ELR (cell line): ENCODE measurements at regions not wholly inside any gene's neighbourhood (a gene's known extent, or its start where the extent isn't known, plus 50 kb on each side); places are given as distances from the start of the nearest gene placed in this dataset.

Experiments
- DNase-seq: peaks from one replicate; pipeline ENCODE4 v3.0.0-alpha.2; 2015; ENCODE audit warnings: low read depth

DNA sequence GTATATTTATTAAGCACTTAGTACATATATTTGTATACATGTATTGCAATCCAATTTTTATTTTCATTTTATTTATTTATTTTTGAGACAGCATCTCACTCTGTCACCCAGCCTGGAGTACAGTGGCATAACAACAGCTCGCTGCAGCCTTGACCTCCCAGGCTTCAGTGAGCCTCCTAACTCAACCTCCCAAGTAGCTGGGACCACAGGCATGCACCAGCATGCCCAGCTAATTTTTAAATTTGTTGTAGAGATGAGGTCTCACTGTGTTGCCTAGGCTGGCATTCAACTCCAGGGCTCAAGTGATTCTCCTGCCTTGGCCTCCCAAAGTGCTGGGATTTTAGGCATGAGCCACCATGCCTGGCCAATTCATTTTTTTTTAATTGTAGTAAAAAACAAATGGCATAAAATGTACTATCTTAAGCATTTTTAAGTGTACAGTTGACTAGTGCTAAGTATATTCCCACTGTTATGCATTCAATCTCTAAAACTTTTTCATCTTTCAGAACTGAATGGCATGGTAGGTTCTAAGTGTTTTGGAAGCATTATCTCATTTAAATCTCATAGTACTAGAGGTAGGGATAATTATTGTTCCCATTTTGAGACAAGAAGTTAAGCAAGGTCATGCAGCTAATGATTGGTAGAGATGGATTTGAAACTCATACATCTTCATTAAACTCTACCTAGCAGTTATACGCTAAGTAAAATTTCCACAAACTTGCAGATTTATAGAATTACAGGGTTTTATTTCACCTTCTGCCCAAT is 264.0 kb upstream of the NFE2L3 start:
- no peak for DNase-seq

DNA sequence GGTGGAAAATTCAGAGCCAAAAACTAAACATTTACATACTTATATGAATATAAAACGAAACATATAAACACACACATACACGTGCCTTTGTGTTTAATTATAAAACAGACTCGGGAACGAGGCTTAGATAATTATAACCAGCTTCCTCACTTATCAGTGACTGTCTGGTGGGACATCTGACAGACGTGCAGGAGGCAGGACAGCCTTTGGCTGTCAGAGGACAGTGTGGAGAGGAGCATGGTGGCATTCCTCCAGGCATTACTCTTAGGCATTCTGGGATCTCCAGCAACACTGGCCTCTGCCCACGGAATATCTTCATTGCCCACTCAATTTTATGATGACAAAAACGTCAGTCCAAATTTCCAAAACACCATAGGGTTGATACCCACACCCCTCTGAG is 262.2 kb upstream of the NFE2L3 start:
- no peak for DNase-seq

DNA sequence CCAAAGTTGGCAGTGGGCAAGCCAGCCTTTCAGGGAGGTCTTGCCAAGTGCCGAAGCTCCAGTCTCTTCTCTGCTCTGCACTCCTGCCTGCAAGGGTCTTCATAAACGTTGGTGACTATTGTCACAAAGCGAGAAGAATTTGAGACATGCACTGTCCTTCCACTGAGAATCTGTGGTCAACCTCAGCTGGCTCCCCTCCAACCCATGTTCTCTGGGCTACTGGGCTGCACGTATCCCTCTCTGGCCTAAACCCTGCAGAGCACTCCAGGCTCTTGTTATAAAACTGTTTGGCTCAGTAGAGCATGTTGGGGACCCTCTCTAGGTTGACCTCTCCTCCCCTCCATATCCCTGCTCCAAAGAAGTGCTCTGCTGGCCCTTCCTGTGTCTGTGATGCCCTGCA is 260.4 kb upstream of the NFE2L3 start:
- DNase-seq, result no peak

DNA sequence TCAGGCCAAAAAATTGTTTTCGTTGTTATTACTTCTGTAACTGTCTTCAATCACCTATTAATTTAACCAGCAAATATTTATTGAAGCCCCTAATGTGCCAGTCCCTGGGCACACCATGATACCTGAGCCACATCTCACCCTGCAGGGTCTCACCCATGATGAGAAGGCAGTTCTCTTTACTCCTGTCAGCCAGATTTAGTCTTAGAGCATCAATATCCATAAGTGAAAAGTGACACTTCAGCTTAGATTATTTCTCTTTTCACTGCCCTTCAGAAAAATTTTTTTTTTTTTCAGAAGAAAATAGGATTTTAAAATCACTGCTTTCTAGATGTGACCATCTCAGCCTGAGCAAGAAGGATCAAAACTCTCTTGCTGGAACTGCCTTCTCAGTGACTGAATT is 258.6 kb upstream of the NFE2L3 start:
- DNase-seq, result no peak

DNA sequence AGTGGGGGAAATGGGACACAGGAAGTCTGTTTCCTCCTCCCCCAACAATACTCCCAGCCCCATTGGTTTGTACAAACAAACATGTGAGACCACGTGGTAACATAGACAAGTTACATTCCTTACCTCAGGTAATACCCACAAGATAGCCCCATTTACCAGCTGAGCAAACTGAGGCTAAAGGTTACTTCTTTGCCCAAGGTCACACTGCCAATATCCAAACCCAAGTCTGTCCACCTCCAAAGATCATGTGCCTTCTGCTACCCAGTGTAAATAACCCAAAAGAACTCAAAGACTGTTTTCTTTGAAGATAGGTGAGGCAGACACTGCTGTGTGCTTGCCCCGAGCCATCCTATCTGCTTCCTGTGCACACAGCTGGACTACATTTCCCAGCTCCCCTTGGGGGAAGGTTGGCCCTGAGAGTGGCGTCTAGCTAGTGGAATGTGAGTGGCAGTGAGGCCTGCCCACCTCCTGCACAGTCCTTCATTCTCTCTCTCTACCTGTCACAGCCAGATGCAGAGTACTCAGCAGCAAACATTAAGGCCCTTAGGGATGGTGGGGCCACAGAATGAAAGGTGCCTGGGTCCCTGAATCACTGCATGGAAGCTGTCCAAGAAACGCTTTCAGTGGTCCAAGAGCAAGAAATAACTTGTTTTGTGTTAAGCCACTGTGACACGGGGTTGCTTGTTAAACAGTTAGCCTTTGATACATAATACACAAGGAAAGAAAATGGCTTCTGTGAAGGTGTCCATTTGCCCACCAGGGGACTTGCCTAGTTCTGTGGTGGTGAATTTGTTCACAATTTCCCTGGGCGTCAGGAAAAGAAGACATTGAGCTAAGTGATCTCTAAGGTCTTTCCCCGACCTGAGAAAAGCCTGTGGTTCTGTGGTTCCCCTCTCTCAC is 257.7 kb upstream of the NFE2L3 start:
- peak; percentile 27 for DNase-seq

DNA sequence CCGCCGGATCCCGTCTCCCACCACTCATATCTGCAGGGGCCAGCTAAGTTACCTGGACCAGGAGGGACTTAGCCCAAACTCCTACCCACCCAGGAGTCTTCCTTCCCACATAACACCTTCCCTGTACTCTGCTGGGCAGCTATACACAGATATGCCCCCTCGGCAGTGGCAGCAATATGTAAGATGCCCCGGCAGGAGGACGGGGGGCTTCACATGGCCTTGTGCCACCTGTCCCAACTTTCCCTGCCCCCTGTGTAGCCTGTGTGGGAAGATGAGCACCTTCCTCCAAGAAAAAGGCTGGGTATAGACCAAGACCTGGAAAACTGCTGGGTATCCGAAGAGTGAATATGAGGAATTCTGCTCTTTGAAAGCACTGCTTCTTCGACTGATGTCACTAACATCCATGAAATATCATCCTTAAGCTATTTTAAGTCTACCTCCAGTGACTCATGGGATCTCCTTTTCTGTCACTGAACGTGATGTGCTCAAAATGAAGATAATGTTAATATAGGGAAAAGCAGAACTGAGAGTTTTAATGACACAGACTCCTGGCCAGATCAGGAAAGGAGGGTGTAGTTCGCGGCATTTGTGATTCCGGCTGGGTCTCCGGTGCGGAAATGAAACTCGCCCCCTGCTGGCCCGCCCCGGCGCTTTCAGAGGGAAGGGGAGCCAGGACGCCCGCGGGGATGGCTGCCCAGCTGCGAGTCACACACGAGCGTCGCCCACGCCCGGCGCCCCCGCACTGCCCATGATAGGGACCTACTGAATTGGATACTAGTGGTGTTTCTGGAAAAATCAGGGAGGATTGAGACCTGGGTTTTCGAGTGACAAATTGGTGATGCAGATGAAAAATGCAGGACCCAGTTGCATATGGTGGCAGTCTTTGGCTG is 256.9 kb upstream of the NFE2L3 start:
- DNase-seq, result peak; percentile 43

DNA sequence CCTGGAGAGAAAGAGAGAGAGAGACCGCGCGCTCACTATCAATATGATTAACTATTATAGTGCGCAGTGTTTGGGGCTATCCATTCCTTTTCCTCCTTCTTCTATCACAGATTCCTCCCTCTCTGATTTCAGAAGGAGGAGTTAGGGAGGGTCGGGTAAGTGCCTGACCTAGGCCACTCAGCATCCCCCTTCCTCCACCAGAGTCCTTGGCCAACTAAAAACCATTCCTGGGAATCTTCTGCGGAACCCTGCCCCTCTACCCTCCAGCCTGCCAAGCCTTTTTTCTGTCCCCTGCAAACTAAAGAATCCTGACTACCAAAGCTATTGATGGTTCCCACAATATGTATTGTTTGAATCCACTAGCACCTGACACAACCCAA is 256.2 kb upstream of the NFE2L3 start:
- DNase-seq, result no peak

DNA sequence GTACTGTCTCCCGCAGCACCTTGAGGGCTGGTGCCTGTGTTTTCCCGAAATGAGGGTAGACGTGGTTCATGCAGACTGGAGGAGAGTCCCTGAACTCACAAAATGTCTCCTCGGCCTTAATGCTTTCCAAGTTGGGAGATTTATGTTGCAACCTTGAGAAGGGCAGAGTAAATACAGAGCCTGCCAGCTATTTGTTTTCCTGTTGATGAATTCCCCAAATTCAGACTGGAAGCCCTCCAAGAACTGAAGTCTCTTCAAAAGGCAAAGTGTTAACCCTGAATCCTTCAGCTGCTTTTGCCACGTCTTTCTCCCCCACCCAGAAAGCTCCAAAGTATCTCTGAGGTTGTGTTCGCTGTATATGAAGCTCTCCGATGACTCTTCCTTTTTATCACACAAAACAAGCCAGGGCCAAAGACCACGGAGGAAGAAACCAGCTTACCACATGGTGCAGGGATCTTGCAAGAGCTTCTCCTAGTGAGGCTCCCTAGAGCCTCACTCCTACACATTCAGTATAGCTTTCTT is 254.7 kb upstream of the NFE2L3 start:
- no peak for DNase-seq

DNA sequence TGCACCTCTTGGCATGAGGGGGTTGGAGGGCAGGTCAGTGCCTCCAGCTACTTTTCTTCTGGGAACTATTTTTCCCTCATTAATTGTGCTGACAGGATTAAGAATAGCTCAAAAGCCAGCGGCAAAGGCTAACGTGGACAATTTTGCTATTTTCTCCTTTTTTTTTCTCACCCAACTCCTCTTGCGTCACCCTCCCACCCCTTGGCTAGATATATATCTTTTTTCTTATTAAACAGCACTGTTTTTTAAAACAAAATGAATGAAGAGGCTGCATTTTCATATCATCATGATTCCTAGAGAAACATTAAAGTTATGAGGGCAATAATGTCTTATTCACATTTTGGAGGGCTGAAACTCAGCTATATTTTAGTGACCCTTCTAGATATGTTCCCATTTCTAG is 251.8 kb upstream of the NFE2L3 start:
- DNase-seq, result no peak

DNA sequence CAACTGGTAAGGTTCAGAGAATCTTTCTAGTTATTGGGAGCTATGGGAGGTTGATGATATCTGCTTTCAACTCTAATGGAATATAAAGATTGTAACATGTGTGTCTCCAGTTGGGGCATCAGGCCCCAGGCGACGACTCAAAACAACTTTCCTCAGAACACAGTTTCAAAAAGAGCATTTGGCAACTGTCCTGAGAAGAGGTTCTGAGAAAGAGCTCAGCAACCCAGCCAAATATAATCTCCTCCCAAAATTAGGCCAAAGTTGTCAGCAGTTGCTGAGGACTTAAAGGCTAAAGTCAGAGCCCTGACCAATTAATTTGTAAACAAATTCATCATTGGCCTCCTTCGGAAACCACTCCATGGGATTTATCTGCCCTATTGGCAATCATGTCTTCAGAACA is 251.1 kb upstream of the NFE2L3 start:
- no peak for DNase-seq

DNA sequence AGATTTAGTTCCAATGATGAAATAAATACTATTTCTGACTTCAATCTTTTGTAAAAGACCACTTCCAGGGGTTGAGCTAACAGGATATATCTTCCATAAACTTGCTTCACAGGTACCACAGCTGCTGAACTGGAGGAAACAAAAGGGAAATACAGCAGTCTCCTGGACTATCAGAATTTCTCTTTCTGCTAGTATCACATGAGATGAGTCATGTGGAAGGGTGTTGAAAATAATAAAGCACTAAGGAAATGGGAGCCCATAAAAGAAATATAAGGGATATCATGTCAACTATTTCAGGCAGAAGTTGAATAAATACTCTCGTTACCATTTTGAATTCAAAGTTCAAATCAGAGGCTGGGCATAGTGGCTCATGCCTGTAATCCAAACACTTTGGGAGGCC is 250.3 kb upstream of the NFE2L3 start:
- DNase-seq, result no peak

DNA sequence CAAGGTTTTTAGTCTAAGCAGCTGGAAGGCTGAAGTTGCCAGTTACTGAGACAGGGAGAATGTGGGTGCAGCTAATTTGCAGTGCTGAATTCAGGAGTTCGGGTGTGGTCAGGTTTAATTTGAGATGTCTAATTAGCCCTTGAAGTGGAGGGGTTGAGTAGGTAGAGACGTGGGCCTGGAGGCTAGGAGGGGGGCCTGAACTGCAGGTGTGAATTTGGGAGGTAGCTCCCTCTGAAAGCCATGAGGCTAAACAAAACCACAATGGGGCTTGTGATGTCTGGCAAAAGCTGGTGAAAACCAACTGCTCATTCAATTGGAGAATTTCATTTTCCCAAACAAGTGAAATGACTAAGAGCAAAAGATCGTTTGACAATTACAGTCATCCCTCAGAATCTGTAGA is 246.0 kb upstream of the NFE2L3 start:
- no peak for DNase-seq

DNA sequence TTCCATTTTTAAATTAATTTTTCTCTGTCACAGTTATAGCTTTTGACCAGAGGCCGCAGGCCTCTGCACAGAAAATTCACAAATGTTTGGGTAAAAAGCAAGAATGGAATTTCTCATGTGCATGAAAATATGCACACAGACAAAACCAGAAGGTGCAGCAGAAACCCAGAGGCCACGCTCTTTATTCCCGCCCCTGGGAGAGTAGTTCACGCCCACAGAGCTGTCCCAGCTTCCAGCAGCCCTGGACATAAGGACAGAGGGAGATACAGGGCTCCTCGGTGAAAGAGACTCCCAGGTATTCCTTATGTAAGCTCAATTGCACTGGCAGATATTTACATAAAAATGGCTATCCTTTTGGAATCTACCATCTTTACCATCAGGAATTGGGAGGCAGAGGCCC is 245.2 kb upstream of the NFE2L3 start:
- no peak for DNase-seq

DNA sequence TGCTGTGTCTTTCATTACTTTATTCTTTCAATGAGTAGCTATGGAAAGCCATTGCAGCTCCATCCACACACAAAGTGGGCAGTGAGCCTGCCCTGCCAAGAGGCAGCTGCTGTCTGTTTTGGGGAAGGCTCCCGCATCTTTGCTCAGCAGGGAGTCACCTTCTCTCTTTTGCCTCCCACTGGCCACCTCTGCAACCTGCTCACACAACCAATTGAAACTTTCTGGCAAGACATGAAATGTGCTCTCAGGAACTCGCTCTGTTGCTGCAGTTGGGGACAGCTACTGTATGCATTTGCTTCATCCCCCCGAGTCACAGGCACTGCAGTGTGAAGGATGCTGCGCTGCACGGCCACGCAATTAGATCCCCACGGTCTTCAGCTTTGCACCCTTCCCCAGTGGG is 244.8 kb upstream of the NFE2L3 start:
- no peak for DNase-seq

DNA sequence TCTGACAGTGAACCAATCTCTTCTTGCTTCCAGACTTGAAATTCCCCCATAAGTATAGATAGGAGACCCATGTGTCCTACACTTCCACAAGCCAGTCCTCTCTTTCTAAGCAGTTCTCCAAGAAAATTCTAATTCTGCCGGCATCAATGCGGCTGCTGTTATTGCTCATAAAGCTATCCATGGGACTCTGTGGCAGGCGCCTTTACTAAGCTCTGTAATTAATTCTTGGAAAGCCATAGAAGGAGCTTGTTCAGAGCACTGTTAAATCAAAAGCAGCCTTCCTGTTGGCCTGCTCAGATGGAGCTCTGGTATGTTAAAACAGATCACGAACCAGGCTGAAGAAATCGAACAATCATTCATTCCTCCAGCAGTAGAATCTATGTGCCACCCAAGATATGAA is 244.3 kb upstream of the NFE2L3 start:
- DNase-seq, result no peak

DNA sequence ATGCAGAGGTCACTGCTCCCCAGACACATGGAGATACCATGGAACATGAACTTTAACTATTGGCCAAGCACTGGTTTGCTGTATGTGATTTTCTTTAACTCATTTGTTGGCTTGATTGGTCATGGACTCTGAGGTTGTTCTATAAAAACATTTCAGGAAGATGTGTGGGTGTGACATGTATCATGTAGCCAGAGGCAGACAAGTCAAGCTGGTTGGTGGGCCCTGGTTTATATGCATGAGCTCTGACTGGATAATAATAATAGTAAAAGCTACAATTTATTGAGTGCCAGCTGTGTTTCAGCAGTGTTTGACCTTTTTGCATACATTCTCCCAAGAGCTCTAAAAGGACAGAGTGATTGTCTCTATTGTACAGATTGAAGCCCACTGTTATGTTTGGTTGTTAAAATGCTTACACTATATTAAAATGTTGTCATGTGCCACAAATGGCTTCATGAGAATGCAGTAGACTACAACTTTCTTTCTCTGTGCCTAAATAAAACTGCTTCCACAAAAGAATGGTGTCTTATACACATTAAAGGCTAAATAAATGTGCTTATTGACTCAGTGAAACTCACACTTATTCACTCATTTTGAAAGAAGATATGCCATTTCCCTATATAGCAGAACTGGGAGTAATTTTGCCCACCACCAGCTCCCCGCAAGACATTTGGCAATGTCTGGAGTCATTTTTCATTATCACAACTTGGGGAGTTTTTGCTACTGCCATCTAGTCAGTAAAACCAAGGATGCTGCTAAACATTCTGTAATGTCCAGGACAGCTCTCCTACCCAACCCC is 243.6 kb upstream of the NFE2L3 start:
- no peak for DNase-seq

DNA sequence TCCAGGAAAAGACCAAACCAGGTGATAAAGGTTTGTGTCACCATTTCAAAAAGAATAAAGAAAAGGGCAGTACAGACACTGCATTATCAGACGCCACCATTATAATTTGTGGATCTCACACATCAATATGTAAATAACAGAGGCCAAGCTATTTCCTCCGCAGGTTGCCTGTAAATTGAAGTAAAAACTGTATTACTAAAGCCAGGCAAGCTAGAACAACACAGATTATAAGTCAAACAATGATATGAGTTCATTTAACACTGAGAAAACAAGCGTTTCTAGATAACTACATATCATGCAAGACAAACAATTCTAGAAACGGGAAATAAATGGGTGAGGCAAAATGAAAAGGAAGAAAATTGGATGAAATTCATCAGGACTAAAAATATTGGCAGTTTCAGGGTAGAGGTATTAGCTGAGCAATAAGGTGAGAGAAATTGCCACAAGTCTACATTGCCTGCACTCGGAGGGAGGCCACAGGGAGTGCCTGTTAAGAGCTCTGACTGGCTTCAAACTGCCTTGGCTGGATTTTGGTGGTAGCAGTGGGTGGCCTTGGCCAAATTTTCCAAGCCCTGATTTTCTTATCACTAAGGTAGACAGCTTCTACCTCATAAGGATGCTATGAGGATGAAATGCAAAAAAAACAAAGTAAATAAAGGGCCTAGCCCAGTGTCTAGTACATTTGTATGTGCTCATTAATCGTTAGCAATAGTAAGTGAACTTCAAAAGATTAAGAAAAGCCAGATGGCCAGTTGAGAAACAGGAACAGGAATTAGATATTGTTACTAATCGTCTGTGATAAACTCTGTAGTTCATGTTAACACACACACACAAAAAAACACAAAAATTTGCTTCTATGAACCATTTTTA is 240.0 kb upstream of the NFE2L3 start:
- no peak for DNase-seq

DNA sequence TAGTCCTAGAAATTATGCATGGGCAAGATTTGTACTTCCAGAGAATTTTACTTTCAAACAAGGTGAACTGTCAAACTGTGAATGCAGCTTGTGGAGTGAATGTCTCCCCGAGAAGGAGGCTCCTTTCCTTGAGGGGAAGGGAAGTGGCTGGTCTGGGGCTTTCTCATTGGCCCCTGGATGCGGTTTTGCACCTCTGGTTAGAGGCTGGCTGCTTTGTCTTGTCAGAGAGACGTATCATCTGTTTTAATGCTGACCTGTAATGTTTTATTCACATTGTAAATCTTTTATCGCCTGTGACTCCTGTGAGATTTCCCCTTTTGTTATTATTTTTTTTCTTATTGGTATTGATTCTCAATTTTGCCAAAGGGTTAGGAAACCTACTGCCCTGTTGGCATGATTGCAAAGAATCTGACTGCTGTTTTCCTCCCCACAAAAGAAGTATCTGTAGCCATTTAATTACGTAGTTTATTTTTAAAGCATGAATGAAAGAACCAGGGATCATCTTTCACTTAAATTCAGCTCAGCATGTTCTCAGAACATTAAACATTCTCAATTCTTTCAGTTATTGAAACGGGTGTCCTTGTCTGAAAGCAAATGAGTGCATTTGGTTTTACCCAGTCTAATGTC is 238.3 kb upstream of the NFE2L3 start:
- DNase-seq, result no peak

DNA sequence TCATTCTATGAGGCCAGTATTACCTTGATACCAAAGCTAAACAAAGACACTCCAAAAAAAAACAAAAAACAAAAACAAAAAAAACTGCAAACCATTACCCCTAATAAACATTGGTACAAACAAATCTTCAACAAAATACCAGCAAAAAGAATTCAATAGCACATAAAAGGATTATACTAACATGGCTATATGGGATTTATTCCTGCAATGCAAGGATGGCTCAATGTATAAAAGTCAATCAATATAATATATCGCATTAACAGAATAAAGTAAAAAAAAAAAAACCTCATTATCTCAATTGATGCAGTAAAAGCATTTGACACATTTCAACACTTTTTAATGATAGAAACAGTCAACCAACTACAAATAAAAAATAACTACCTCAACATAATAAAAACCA is 233.3 kb upstream of the NFE2L3 start:
- no peak for DNase-seq

DNA sequence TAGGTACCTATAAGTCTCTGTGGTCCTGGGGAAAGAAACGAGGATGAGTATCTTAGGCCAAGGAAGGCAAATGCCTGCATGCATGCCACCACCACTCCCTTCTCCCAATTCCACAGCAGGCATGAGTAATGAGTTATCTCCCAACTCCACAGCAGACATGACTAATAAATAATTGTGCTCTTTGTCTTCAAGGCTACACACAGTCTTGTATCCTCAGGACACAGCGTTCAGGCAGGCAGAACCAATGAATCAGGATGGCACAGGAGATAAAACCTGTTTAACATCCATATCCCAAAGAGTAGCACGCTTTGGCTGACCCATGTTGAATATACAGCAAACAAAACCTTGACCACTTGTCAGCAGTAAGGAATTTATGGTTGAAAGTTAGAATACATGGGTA is 229.7 kb upstream of the NFE2L3 start:
- DNase-seq, result no peak
